ENCODE measurements at regions not wholly inside any gene's neighbourhood (a gene's known extent, or its start where the extent isn't known, plus 50 kb on each side); places are given as distances from the start of the nearest gene placed in this dataset.
"Not testable (repeated sequence)": the region's sequence is repeated elsewhere in the genome, so short reads cannot be mapped to it uniquely, and the experiment has no call there.

DNA sequence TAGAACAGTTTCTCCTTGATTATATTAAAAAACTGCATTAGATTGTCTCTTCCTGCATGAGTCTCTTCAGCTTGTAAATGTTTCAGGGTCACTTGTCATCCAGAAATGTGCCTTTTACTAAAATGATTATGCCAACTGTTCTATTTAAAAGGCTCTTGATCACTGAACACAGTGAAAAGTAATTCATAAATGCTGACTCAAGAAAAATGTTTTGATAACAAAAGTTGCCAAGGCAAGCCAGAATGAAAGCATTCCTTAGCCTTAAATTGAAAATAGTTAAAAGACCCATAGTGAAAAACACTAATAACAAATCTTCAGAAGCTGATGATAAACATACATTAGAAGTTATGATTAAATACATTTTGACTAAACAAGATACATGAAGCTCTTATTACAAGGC, 356.0 kb upstream of the KIF2B start:
- DNase-seq (ENCODE audit: low read depth): no peak
- H3K4me3 ChIP-seq (ENCODE audit: control insufficient read depth, low read depth, low read length): no peak overlapping the region
- TF ChIP-seq, protein P1, sequence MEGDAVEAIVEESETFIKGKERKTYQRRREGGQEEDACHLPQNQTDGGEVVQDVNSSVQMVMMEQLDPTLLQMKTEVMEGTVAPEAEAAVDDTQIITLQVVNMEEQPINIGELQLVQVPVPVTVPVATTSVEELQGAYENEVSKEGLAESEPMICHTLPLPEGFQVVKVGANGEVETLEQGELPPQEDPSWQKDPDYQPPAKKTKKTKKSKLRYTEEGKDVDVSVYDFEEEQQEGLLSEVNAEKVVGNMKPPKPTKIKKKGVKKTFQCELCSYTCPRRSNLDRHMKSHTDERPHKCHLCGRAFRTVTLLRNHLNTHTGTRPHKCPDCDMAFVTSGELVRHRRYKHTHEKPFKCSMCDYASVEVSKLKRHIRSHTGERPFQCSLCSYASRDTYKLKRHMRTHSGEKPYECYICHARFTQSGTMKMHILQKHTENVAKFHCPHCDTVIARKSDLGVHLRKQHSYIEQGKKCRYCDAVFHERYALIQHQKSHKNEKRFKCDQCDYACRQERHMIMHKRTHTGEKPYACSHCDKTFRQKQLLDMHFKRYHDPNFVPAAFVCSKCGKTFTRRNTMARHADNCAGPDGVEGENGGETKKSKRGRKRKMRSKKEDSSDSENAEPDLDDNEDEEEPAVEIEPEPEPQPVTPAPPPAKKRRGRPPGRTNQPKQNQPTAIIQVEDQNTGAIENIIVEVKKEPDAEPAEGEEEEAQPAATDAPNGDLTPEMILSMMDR (conservative IDR thresholded peaks at IDR 0.05; ENCODE audit: control insufficient read depth, insufficient read depth, low read depth, low read length): no peak

DNA sequence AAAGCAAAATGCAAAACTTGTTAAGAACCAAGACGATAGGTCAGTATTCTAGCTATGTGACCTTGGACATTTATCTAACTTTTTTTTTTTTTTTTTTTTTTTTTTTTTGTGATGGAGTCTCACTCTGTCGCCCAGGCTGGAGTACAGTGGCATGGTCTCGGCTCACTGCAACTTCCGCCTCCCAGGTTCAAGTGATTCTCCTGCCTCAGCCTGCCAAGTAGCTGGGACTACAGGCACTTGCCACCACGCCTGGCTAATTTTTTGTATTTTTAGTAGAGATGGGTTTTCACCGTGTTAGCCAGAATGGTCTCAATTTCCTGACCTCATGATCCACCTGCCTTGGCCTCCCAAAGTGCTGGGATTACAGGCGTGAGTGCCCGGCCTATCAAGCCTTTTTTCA, 358.3 kb upstream of the KIF2B start:
- not testable (repeated sequence) for DNase-seq (ENCODE audit: low read depth); H3K4me3 ChIP-seq (ENCODE audit: control insufficient read depth, low read depth, low read length)

GRCh38 chr17:53463363-53463762, 359.4 kb upstream of the KIF2B start:
- H3K4me3 ChIP-seq (ENCODE audit: control insufficient read depth, low read depth, low read length): no peak overlapping the region
- no peak for DNase-seq (ENCODE audit: low read depth)
- TF ChIP-seq, protein P1 (conservative IDR thresholded peaks at IDR 0.05; ENCODE audit: control insufficient read depth, insufficient read depth, low read depth, low read length): no peak

GRCh38 chr17:53462393-53462811, 360.3 kb upstream of the KIF2B start:
- DNase-seq (ENCODE audit: low read depth): no peak
- no peak overlapping the region for H3K4me3 ChIP-seq (ENCODE audit: control insufficient read depth, low read depth, low read length)
- TF ChIP-seq, protein P1 (conservative IDR thresholded peaks at IDR 0.05; ENCODE audit: control insufficient read depth, insufficient read depth, low read depth, low read length): no peak

- H3K4me3 ChIP-seq (ENCODE audit: control insufficient read depth, low read depth, low read length); DNase-seq (ENCODE audit: low read depth): not testable (repeated sequence)
Measured at GRCh38 chr17:53455943-53456342, 366.8 kb upstream of the KIF2B start.

- no peak for DNase-seq (ENCODE audit: low read depth)
- TF ChIP-seq, protein P1 (conservative IDR thresholded peaks at IDR 0.05; ENCODE audit: control insufficient read depth, insufficient read depth, low read depth, low read length): no peak
- no peak overlapping the region for H3K4me3 ChIP-seq (ENCODE audit: control insufficient read depth, low read depth, low read length)
Measured at GRCh38 chr17:53454337-53454736, 368.4 kb upstream of the KIF2B start.

DNA sequence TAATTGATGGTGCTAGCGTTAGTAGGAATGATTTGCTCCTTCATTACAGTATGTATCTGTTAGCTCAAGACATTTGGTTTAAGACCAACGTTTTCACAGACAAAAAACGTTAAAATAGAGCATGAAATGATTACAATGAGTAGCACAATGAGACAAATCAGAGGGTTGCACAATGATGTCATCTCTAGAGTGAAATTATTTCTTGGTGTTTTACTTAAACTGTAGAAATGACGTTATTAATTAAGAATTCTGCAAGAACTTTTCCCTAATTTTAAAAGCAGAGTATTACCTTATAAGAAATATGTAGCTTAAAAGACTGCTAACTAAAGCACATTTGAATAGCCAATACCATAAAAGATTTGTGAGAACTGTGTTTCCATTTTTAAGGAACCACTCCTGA, 373.4 kb upstream of the KIF2B start:
- no peak for DNase-seq (ENCODE audit: low read depth)
- no peak overlapping the region for H3K4me3 ChIP-seq (ENCODE audit: control insufficient read depth, low read depth, low read length)
- TF ChIP-seq, protein P1 (conservative IDR thresholded peaks at IDR 0.05; ENCODE audit: control insufficient read depth, insufficient read depth, low read depth, low read length): no peak

DNA sequence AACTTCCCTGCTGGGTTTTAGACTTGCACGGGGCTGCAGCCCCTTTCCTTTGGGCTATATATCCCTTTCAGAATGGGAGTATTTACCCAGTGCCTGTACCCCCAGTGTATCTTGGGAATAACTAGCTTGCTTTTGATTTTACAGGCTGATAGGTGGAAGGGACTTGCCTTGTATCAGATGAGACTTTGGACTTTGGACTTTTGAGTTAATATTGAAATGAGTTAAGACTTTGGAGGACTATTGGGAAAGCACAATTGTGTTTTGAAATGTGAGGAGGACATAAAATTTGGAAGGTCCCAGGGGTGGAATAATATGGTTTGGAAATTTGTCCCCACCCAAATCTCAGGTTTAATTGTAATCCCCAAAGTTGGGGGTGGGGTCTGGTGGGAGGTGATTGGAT, 393.8 kb upstream of the KIF2B start:
- TF ChIP-seq, protein P1 (conservative IDR thresholded peaks at IDR 0.05; ENCODE audit: control insufficient read depth, insufficient read depth, low read depth, low read length): no peak
- no peak for DNase-seq (ENCODE audit: low read depth)
- H3K4me3 ChIP-seq (ENCODE audit: control insufficient read depth, low read depth, low read length): no peak overlapping the region
